Suppressor macrophage treated with lipopolysaccharide for 4 hours (primary cell): ENCODE measurements at regions not wholly inside any gene's neighbourhood (a gene's known extent, or its start where the extent isn't known, plus 50 kb on each side); places are given as distances from the start of the nearest gene placed in this dataset.
"Not testable (repeated sequence)": the region's sequence is repeated elsewhere in the genome, so short reads cannot be mapped to it uniquely, and the experiment has no call there.

Source experiments
- DNase-seq: peaks from one replicate; pipeline ENCODE4 v3.0.0-alpha.2; 2020

DNA sequence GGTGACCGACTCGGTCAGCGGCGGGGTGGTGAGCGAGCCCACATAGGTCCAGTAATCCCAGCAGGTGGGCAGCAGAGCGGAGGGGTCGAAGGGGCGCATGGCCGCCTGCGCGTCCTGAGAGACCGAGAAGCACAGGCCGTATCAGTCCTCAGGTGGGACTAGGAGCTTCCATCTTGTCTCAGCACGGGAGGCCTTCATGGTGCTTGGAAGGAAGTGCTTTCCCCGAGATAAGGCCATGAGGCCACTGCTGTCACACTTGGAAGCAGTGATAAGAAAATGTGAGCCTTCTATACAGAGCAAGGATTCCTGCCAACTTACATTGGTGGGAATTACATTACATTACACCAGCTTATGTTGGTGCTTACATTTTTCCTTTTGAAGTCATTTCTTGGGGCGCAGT lies 62.6 kb upstream of the METTL9 start:
- DNase-seq = not testable (repeated sequence)

DNA sequence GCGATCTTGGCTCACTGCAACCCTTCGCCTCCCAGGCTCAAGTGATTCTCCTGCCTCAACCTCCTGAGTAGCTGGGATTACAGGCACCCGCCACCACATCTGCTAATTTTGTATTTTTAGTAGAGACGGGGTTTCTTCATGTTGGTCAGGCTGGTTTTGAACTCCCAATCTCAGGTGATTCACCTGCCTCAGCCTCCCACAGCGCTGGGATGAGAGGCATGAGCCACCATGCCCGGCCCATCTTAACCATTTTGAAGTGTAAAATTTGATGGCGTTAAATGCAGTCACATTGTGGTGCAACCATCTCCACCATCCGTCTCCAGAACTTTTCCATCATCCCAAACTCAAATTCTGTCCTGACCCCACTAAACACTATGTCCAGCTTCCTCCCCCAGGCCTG lies 61.8 kb upstream of the METTL9 start:
- DNase-seq = not testable (repeated sequence)

DNA sequence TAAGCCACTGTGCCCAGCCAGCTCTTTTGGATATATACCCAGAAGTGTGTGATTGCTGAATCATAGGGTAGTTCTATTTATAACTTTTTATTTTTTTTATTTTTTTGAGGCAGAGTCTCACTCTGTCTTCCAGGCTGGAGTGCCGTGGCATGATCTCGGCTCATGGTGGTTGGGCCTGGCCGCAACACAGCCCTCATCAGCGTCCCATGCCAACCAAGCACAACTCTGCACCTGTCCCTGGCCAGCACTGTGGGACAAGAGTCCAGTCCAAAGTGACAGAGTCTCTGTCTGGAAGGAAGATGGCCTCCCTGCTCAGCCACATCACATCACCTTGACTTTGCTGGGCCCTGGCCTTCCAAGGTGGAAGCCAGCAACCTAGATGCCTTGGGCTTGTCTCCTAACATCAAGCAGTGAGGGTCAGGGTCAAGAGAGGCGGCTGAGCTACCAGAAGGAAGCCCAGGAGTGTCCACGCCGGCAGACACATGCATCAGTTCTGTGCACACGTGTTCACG lies 60.2 kb upstream of the METTL9 start:
- not testable (repeated sequence) for DNase-seq

DNA sequence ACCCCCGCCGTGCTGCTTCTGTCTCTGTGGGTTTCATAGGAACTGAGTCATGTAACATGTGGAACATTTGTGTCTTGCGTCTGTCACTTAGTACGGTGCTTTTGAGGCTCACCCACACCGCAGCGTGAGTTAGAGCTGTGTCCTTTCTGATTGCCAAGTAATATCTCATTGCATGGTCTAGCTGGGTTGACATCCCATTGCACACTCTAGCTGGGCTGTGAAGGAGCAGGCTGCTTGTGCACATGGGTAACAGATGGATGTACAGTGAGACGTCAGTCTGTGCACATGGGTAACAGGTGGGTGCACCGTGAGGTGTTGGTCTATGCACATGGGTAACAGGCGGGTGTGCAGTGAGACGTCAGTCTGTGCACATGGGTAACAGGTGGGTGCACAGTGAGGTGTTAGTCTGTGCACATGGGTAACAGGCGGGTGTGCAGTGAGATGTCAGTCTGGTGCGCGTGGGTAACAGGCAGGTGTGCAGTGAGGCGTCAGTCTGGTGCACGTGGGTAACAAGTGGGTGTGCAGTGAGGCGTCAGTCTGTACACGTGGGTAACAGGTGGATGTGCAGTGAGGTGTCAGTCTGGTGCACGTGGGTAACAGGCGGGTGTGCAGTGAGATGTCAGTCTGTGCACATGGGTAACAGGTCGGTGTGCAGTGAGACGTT lies 58.5 kb upstream of the METTL9 start:
- peak; percentile 53 for DNase-seq

DNA sequence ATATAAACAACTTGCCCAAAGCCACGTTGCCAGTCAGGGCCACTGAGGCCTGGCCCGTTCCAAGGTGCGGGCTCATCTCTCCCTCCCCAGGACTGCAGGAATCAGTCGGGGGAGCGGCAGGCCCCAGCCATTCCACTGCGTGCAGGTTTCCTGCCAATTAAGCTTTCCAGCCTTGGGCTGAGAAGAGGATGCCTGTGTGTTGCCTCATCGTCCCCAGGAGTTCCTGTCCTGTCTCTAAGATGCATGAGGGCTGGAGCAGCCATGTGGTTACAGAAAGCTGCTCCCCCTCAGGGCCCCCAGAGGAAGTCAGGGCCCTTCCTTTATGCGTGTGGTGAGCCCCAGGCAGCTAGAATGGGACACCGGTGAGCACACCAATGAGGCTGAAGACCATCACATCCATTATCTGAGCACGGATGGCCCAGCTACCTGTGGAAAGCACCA lies 57.7 kb upstream of the METTL9 start:
- not testable (repeated sequence) for DNase-seq

DNA sequence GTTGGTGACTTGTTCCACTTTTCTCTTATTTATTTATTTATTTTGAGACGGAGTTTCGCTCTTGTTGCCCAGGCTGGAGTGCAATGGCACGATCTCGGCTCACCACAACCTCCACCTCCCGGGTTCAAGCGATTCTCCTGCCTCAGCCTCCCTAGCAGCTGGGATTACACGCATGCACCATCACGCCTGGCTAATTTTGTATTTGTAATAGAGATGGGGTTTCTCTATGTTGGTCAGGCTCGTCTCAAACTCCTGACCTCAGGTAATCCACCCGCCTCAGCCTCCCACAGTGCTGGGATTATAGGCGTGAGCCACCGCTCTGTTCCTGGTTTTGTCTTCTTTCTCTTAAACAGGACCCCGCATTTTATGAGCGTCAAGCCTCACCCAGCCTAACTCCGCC lies 57.3 kb upstream of the METTL9 start:
- DNase-seq = not testable (repeated sequence)

DNA sequence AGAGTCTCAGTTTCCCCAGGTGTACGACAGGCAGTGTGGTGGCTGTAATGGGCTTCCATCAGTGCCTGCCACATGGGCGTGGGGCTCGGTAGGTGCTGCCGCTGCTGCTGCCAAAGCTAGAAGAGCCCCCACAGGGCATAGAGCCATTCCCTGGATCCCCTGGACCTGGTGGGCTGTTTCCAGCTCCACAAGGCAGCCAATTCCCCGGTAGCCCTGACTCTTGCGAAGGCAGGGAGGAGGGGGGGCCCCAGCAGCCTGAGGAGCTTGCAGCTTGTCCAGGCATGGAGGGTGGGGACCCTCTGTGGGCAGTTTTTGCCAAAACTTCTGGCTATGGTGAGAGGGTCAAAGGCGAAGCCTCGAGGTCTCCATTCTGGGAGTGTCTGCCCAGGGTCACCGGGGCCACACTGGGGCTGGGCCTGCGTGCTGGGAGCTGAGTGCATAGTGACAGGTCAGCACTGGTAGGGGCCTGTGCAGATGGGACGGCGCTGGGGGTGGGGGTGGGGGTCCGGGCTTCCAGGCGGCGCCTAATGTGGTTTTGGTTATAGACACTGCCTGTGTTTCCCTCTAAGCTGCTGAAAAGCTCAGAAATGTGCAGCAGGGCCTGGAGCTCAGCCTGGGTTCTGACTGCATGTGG lies 56.8 kb upstream of the METTL9 start:
- DNase-seq = not testable (repeated sequence)

DNA sequence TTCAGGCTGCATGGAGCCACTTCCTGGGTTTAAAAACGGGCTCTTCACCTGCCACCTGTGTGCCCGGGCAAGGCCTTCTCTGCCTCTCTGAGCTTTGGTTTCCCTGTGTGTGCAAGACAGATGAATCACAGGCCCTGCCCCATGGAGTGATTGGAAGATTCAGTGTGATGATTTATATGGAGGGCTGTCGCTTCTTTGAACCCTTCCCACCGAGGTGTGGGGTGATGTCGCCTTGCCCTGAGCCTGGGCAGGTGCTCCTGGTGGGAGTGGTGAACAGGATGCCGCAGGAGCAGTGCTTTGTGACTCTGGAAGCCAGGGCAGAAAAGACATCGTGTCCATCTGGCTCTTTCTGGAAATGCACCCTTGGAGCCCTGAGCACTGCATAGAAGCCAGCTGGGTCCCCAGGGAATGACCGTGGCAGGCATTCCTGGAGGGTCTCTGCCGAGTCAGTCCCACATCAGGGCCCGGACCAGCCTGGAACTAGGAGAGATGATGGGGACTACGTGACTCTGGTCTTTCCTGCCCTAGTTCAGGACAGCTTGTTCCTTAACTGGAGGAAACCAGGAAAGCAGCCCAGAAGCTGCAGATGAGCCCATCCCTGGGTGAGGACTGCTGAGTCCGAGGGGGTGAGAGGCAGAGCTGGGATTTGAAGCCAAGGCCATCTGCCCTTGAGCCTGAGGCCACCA lies 56.1 kb upstream of the METTL9 start:
- DNase-seq = not testable (repeated sequence)

DNA sequence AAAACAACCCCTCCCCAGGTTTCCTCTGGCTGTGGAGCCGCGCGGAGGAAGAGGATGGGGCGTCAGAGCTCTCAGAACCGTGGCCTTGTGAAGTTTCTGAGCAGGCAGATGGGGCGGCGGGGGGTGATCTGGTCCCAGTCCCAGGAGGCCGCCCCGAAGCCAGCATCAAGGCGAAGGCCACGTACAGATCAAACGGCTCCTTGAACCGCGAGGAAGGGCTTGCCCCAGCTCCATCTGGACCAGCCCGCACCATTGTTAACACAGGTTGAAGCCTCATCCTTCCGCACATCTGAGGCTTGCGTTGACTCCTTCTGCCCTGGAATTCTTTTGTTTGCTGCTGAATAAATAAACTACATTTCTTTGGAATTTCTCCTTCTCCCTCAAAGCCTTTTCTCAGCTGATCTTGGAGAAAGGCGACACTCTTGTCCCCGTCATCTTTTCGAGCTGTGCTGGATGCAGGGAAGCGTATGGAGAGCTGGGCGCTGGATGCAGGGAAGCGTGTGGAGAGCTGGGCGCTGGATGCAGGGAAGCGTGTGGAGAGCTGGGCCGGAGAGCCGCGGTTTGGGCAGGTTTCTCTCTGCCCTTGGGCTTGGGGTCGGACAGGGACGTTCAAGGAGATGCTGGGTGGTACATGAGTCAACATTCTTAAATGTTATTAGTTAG lies 53.6 kb upstream of the METTL9 start:
- DNase-seq = not testable (repeated sequence)

DNA sequence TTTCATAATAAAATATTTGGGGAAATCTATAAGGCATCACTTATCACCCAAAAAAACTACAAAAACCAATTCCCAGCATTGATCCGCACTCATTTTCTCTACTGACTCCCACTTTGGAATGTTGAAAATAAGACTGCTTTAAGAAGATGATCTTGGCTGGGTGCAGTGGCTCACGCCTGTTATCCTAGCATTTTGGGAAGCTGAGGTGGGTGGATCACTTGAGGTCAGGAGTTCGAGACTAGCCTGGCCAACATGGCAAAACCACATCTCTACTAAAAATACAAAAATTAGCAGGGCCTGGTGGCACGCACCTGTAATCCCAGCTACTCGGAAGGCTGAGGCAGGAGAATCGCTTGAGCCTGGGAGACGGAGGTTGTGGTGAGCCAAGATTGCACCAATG lies 50.0 kb upstream of the METTL9 start:
- DNase-seq = not testable (repeated sequence)
